Activated naive CD4-positive, alpha-beta T cell treated with anti-CD3 and anti-CD28 coated beads, Interleukin-2, amount 10 ng/mL, durations not matched to agents 7 days and 5 days (primary cell): ENCODE measurements at regions not wholly inside any gene's neighbourhood (a gene's known extent, or its start where the extent isn't known, plus 50 kb on each side); places are given as distances from the start of the nearest gene placed in this dataset.

ENCODE experiments used
- CTCF ChIA-PET: fragments of 350-600 bp; sonication (Branson Sonifier 250); formaldehyde crosslinking; loops from one replicate; lab custom pipeline; 2021; ENCODE audit warnings: antibody characterized with exemption; lab: Charles Lee
- DNase-seq: peaks from one replicate; pipeline ENCODE4 v3.0.0-alpha.2; 2020
- H3K27ac Mint-ChIP-seq: one replicate; pipeline ENCODE4 v1.8.0; 2021; ENCODE audit warnings: mild to moderate bottlenecking, moderate library complexity, mixed read lengths
- H3K27me3 Mint-ChIP-seq: one replicate; pipeline ENCODE4 v1.8.0; 2021; ENCODE audit warnings: mild to moderate bottlenecking, mixed read lengths
- H3K36me3 Mint-ChIP-seq: one replicate; pipeline ENCODE4 v1.8.0; 2021; ENCODE audit warnings: mixed read lengths
- H3K4me1 Mint-ChIP-seq: one replicate; pipeline ENCODE4 v1.8.0; 2021; ENCODE audit warnings: mixed read lengths
- H3K4me3 Mint-ChIP-seq: one replicate; pipeline ENCODE4 v1.8.0; 2021; ENCODE audit warnings: mild to moderate bottlenecking, moderate library complexity, mixed read lengths
- H3K9me3 Mint-ChIP-seq: one replicate; pipeline ENCODE4 v1.8.0; 2021; ENCODE audit warnings: mixed read lengths

DNA sequence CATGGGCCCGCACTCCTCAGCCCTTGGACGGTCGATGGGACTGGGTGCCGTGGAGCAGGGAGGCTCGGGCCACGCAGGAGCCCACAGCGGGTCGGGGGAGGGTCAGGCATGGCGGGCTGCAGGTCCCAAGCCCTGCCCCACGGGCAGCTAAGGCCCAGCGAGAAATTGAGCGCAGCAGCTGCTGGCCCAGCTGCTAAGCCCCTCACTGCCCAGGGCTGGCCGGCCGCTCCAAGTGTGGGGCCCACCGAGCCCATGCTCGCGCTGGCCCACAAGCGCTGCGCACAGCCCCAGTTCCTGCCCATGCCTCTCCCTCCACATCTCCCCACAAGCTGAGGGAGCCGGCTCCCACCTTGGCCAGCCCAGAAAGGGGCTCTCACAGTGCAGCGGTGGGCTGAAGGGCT, 259.4 kb downstream of the VGLL3 start:
- Mint-ChIP-seq H3K9me3 (peaks cover 11% of the 10 kb centered on the region), H3K4me3 (no peak overlapping the region), H3K36me3 (no peaks in the 10 kb centered on the region), H3K4me1 (no peaks in the 10 kb centered on the region), H3K27ac (no peak overlapping the region), H3K27me3 (no peaks in the 10 kb centered on the region)
- CTCF ChIA-PET: no interaction called here
- no peak for DNase-seq

DNA sequence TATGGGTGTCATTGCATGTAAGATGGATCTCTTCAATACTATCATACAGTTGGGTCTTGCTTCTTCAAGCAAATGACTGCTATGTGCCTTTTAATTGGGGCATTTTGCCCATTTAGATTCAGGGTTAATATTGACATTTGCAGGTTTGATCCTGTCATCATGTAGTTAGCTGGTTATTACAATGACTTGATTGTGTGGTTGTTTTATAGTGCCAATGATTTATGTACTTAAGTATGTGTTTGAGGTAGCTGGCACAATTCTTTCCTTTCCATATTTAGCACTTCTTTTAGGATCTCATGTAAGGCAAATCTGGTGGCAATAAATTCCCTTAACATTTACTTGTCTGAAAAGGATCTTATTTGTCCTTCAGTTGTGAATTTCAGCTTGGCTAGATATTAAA, 267.5 kb downstream of the VGLL3 start:
- Mint-ChIP-seq H3K36me3 (no peaks in the 10 kb centered on the region), H3K9me3 (no peaks in the 10 kb centered on the region), H3K4me3 (no peak overlapping the region), H3K4me1 (no peaks in the 10 kb centered on the region), H3K27ac (no peak overlapping the region), H3K27me3 (no peaks in the 10 kb centered on the region)
- CTCF ChIA-PET: no interaction called here
- no peak for DNase-seq

DNA sequence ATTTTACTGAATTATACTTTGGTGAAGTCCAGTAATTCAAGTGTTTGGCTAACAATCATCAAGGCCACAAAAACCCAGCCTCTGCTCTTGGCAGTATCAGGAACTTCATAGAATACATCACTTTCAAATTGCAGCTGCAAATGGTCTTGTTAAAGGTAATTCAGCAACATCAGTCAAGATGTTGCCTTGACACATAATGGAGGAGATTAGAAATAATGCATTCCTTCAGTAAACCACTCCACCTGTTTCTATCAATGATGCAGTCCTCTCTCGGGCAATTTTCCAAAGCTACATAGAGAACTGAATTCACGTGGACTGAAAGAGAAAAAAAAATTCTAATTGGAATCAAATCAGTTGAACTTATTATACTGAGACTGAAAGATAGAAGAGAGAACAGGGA, 279.3 kb downstream of the VGLL3 start:
- DNase-seq: no peak
- Mint-ChIP-seq H3K4me1 (no peaks in the 10 kb centered on the region), H3K4me3 (no peak overlapping the region), H3K9me3 (no peaks in the 10 kb centered on the region), H3K27ac (no peak overlapping the region), H3K27me3 (no peaks in the 10 kb centered on the region), H3K36me3 (no peaks in the 10 kb centered on the region)
- CTCF ChIA-PET: no interaction called here

DNA sequence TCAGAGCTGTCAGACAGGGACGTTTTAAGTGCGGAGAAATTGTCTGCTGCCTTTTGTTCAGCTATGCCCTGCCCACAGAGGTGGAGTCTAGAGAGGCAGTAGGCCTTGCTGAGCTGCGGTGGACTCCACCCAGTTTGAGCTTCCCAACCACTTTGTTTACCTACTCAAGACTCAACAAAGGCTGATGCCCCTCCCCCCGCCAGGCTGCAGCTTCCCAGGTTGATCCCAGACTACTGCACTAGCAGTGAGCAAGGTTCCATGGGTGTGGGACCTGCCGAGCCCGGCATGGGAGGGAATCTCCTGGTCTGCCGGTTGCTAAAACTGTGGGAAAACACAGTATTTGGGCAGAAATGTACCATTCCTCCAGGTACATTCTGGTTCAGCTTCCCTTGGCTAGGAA, 282.1 kb downstream of the VGLL3 start:
- Mint-ChIP-seq H3K27ac (no peak overlapping the region), H3K36me3 (no peaks in the 10 kb centered on the region), H3K9me3 (no peaks in the 10 kb centered on the region), H3K4me1 (no peaks in the 10 kb centered on the region), H3K27me3 (no peaks in the 10 kb centered on the region), H3K4me3 (no peak overlapping the region)
- CTCF ChIA-PET: interaction anchor here (0.6 kb wide), 1 partner anchor 333 kb away, joined by 3 read pairs; no protein-coding TSS in a partner anchor
- no peak for DNase-seq

- no peak for DNase-seq
- Mint-ChIP-seq H3K27me3 (no peaks in the 10 kb centered on the region), H3K4me1 (no peaks in the 10 kb centered on the region), H3K27ac (no peak overlapping the region), H3K4me3 (no peak overlapping the region), H3K36me3 (no peaks in the 10 kb centered on the region), H3K9me3 (no peaks in the 10 kb centered on the region)
- CTCF ChIA-PET: interaction anchor here (1.3 kb wide), 1 partner anchor 11 kb away, joined by 3 read pairs; no protein-coding TSS in a partner anchor
These were observed 288.5 kb downstream of the VGLL3 start for GRCh38 chr3:86702381-86702958.

GRCh38 chr3:86695752-86696151, 295.2 kb downstream of the VGLL3 start:
- H3K9me3 Mint-ChIP-seq: peaks cover 6% of the 10 kb centered on the region
- no peaks in the 10 kb centered on the region for H3K36me3 Mint-ChIP-seq
- CTCF ChIA-PET: no interaction called here
- H3K4me1 Mint-ChIP-seq: no peaks in the 10 kb centered on the region
- no peaks in the 10 kb centered on the region for H3K27me3 Mint-ChIP-seq
- H3K27ac Mint-ChIP-seq: no peak overlapping the region
- DNase-seq: no peak
- no peak overlapping the region for H3K4me3 Mint-ChIP-seq

DNA sequence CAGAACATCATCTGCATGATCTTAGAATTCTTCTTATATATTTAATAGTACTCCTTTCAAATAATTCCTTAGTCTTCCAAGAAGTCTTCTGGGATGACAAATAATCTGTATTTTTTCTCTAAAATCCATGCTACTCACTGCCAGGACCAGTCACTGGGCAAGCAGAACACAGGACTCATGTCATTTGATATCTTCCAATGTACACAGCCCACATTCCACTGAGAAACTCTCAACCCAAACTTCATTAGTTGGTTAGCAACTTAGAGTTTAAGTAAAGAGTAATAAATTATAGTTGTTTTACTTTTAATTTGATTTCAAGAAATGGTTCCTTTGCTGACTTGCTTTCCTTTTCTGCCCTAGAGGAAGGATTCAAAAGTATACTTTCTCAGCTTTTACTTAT, 317.0 kb downstream of the VGLL3 start:
- no peak overlapping the region for H3K27ac Mint-ChIP-seq
- H3K4me1 Mint-ChIP-seq: no peaks in the 10 kb centered on the region
- DNase-seq: no peak
- H3K27me3 Mint-ChIP-seq: no peaks in the 10 kb centered on the region
- H3K36me3 Mint-ChIP-seq: no peaks in the 10 kb centered on the region
- CTCF ChIA-PET: no interaction called here
- peaks cover 7% of the 10 kb centered on the region for H3K9me3 Mint-ChIP-seq
- H3K4me3 Mint-ChIP-seq: no peak overlapping the region

DNA sequence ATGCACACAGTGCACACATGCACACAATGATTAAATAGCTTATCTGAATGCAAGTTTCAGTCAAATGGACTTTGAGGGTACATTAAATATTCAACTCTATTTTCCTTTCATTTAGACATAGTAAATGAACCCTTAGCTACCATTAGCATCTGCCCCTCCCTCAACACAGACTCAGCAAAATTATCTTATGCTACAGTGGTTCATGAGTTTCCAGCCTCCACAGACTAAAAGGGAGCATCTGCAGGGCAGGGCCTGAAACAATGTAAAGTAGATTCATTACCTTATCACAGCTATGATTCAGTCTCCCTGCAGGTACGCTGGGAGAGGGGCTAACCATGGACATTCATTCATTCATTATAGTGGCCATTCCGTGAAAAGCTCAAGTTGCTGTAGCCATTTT, 329.1 kb downstream of the VGLL3 start:
- H3K4me3 Mint-ChIP-seq: no peak overlapping the region
- no peaks in the 10 kb centered on the region for H3K4me1 Mint-ChIP-seq
- CTCF ChIA-PET: no interaction called here
- no peak overlapping the region for H3K27ac Mint-ChIP-seq
- DNase-seq: no peak
- no peaks in the 10 kb centered on the region for H3K36me3 Mint-ChIP-seq
- H3K27me3 Mint-ChIP-seq: no peaks in the 10 kb centered on the region
- no peaks in the 10 kb centered on the region for H3K9me3 Mint-ChIP-seq

- Mint-ChIP-seq H3K9me3 (peaks cover 1% of the 10 kb centered on the region), H3K36me3 (no peaks in the 10 kb centered on the region), H3K4me3 (no peak overlapping the region), H3K4me1 (no peaks in the 10 kb centered on the region), H3K27ac (no peak overlapping the region), H3K27me3 (no peaks in the 10 kb centered on the region)
- CTCF ChIA-PET: no interaction called here
- no peak for DNase-seq
These were observed 332.1 kb downstream of the VGLL3 start for GRCh38 chr3:86658876-86659275.

DNA sequence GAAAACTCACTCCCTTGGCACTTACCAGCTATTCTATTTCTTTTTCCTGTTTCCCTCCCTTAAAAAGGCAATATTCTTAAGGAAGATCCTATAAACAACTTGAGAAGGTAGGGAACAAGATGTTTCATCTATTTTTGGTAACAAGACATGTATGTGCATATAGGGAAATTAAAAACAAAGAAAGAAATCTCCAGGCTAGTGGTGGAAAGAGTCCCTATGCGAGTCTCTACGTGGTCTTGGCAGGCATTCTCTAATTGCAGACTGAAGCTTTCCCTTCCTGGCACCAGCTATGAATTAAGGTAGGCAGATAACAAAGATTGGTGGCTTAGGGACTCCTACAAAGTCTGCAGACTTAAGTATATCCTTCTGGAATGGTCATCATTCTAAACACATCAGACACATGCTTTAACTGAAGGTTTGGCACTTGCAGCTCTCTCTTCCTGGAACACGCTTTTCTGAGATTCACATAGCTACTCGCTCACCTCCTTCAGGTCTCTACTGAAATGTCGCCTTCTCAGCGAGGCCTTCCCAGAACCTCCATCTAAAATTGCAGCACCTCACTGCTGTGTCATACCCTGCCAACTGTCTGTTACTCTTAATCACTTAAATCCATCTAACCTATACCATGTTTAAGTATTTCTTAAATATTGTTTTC, 336.0 kb downstream of the VGLL3 start:
- no peaks in the 10 kb centered on the region for H3K4me1 Mint-ChIP-seq
- H3K27ac Mint-ChIP-seq: no peak overlapping the region
- H3K36me3 Mint-ChIP-seq: no peaks in the 10 kb centered on the region
- peaks cover 1% of the 10 kb centered on the region for H3K9me3 Mint-ChIP-seq
- no peak overlapping the region for H3K4me3 Mint-ChIP-seq
- CTCF ChIA-PET: no interaction called here
- no peak for DNase-seq
- no peaks in the 10 kb centered on the region for H3K27me3 Mint-ChIP-seq

- H3K27ac Mint-ChIP-seq: no peak overlapping the region
- H3K36me3 Mint-ChIP-seq: no peaks in the 10 kb centered on the region
- no peaks in the 10 kb centered on the region for H3K27me3 Mint-ChIP-seq
- H3K4me1 Mint-ChIP-seq: no peaks in the 10 kb centered on the region
- peaks cover 1% of the 10 kb centered on the region for H3K9me3 Mint-ChIP-seq
- no peak for DNase-seq
- no peak overlapping the region for H3K4me3 Mint-ChIP-seq
- CTCF ChIA-PET: no interaction called here
These were observed 337.2 kb downstream of the VGLL3 start for GRCh38 chr3:86653661-86654205.

GRCh38 chr3:86648087-86648486, 342.9 kb downstream of the VGLL3 start:
- DNase-seq: no peak
- H3K27ac Mint-ChIP-seq: no peak overlapping the region
- H3K36me3 Mint-ChIP-seq: no peaks in the 10 kb centered on the region
- CTCF ChIA-PET: no interaction called here
- H3K4me3 Mint-ChIP-seq: no peak overlapping the region
- H3K4me1 Mint-ChIP-seq: no peaks in the 10 kb centered on the region
- H3K9me3 Mint-ChIP-seq: peaks cover 6% of the 10 kb centered on the region
- H3K27me3 Mint-ChIP-seq: no peaks in the 10 kb centered on the region

DNA sequence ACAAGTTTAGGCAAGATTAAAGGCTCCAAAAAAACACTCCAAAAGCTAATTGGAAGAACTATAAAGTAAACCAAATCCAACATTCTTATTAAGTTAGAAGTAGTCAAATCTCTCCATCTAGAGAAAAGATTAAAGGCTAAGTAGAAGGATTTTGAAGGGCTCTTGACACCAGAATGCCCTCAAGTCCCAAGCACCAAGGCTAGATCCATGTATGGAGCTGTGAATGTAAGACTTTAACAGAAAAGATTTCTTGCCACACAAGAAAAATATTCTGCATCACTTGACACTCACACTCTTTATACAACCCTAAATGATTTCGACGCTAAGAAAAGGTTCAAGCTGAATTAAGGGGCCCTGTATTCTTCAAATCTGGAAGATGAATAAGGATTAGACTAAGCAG, 345.2 kb downstream of the VGLL3 start:
- Mint-ChIP-seq H3K27me3 (no peaks in the 10 kb centered on the region), H3K27ac (no peak overlapping the region), H3K4me1 (no peaks in the 10 kb centered on the region), H3K4me3 (no peak overlapping the region), H3K9me3 (peaks cover 6% of the 10 kb centered on the region), H3K36me3 (no peaks in the 10 kb centered on the region)
- CTCF ChIA-PET: no interaction called here
- no peak for DNase-seq

DNA sequence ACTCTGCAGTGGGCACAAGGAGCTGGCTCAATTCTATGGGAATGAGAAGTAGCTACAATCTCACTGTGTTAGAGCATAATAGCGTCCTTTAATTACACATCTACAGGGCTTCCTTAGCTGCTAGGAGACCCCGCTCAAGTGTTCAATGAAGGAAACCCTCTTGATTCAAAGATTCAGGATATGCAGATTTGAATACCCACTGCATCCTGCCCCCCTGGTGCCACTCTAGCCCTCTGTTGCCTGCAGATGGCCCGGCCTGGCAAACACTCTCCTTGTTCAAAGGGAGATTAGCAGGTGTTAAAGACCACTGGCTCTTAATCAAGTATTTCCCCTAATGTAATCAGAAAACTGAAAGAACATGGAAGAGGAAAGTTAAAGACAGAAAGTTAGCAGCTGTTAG, 356.6 kb downstream of the VGLL3 start:
- no peaks in the 10 kb centered on the region for H3K9me3 Mint-ChIP-seq
- no peaks in the 10 kb centered on the region for H3K36me3 Mint-ChIP-seq
- H3K27ac Mint-ChIP-seq: no peak overlapping the region
- DNase-seq: no peak
- no peak overlapping the region for H3K4me3 Mint-ChIP-seq
- no peaks in the 10 kb centered on the region for H3K4me1 Mint-ChIP-seq
- CTCF ChIA-PET: no interaction called here
- no peaks in the 10 kb centered on the region for H3K27me3 Mint-ChIP-seq

DNA sequence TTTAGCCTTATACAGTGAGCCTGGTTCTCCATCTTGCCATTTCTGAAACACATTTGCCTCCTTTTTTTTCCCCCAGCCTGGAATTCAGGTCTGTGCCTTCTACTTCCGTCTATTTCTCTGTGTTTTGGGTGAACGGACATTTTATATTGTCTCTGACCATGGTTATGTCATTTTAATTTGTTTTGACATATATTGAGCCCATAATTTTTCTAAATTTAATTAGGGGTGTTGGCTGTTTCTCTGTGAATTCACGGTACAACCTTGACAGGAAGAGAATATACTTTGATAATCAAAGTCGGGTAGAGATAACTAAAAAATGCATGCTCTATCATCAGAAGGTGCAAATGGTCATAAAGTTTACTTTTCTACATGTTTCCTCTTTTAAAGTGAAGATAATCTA, 361.4 kb downstream of the VGLL3 start:
- H3K9me3 Mint-ChIP-seq: no peaks in the 10 kb centered on the region
- CTCF ChIA-PET: no interaction called here
- H3K36me3 Mint-ChIP-seq: no peaks in the 10 kb centered on the region
- no peaks in the 10 kb centered on the region for H3K4me1 Mint-ChIP-seq
- H3K27ac Mint-ChIP-seq: no peak overlapping the region
- DNase-seq: no peak
- H3K27me3 Mint-ChIP-seq: no peaks in the 10 kb centered on the region
- no peak overlapping the region for H3K4me3 Mint-ChIP-seq
